HUES48 (cell line): ENCODE measurements at regions not wholly inside any gene's neighbourhood (a gene's known extent, or its start where the extent isn't known, plus 50 kb on each side); places are given as distances from the start of the nearest gene placed in this dataset.
"Not testable (repeated sequence)": the region's sequence is repeated elsewhere in the genome, so short reads cannot be mapped to it uniquely, and the experiment has no call there.

Experiments
- H3K27ac ChIP-seq: one replicate; pipeline ENCODE4 v1.7.0; 2013; ENCODE audit warnings: low read depth, low read length, inconsistent platforms
- H3K27me3 ChIP-seq: 2 replicates; pipeline ENCODE4 v1.6.1; 2013; ENCODE audit warnings: mild to moderate bottlenecking, low read length; ENCODE audit not compliant: control insufficient read depth, insufficient read depth
- H3K36me3 ChIP-seq: 2 replicates; pipeline ENCODE4 v1.6.1; 2013; ENCODE audit warnings: low read length; ENCODE audit not compliant: control insufficient read depth, insufficient read depth
- H3K4me1 ChIP-seq: 2 replicates; pipeline ENCODE4 v1.6.1; 2013; ENCODE audit warnings: mild to moderate bottlenecking, low read length; ENCODE audit not compliant: control insufficient read depth, insufficient read depth
- H3K4me3 ChIP-seq: 2 replicates; pipeline ENCODE4 v1.5.1; 2013; ENCODE audit warnings: mild to moderate bottlenecking, low read depth, low read length
- H3K9ac ChIP-seq: 2 replicates; pipeline ENCODE4 v1.6.1; 2013; ENCODE audit warnings: mild to moderate bottlenecking, low read depth, low read length, moderate library complexity
- H3K9me3 ChIP-seq: 2 replicates; pipeline ENCODE4 v1.6.1; 2013; ENCODE audit warnings: low read length; ENCODE audit not compliant: control insufficient read depth, insufficient read depth

DNA sequence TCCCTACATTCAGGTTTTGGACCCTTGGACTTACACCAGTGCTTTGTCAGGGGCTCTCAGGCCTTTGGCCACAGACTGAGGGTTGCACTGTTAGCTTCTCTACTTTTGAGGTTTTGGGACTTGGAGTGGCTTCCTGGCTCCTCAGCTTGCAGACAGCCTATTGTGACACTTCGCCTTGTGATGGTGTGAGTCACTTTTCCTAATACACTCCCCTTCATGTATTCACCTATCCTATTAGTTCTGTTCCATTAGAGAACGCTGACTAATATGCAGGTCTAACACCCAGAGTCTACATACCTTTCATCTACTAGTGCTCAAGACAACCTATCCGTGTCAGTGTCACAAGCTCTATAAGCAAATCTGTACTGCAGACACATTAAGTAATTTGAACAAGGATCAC is 605.3 kb downstream of the KCNT2 start:
- H3K27ac ChIP-seq: peak overlapping the region; percentile 89
- H3K9me3 ChIP-seq: no peaks in the 10 kb centered on the region
- H3K4me1 ChIP-seq: peaks cover 29% of the 10 kb centered on the region
- no peaks in the 10 kb centered on the region for H3K36me3 ChIP-seq
- no peak overlapping the region for H3K4me3 ChIP-seq
- H3K9ac ChIP-seq: no peak overlapping the region
- H3K27me3 ChIP-seq: no peaks in the 10 kb centered on the region

- not testable (repeated sequence) for H3K9ac ChIP-seq, H3K4me3 ChIP-seq, H3K27me3 ChIP-seq, H3K9me3 ChIP-seq, H3K36me3 ChIP-seq
- Histone ChIP-seq H3K27ac (peak overlapping the region; percentile 89), H3K4me1 (peaks cover 29% of the 10 kb centered on the region)
These were observed 605.9 kb downstream of the KCNT2 start for GRCh38 chr1:196002296-196002695.

DNA sequence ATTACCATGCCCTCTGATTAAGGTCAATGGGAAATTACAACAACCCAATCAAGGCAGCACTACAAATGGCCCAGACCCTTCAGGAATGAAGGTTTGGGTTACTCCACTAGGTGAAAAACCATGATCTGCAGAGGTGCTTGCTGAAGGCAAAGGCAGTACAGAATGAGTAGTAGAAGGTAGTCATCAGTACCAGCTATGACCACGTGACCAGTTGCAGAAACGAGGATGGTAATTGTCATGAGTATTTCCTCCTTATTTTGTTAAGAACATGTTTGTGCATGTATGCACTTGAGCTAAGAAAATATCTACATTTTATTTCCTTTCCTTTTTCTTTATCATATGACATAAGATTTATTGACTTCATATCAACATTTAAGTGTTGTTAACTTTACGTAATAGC is 607.1 kb downstream of the KCNT2 start:
- H3K9me3 ChIP-seq: no peaks in the 10 kb centered on the region
- H3K27me3 ChIP-seq: no peaks in the 10 kb centered on the region
- no peak overlapping the region for H3K27ac ChIP-seq
- no peak overlapping the region for H3K4me3 ChIP-seq
- H3K36me3 ChIP-seq: no peaks in the 10 kb centered on the region
- H3K4me1 ChIP-seq: peaks cover 29% of the 10 kb centered on the region
- no peak overlapping the region for H3K9ac ChIP-seq

- H3K27me3 ChIP-seq: no peaks in the 10 kb centered on the region
- no peak overlapping the region for H3K9ac ChIP-seq
- H3K4me3 ChIP-seq: no peak overlapping the region
- H3K27ac ChIP-seq: no peak overlapping the region
- H3K9me3 ChIP-seq: no peaks in the 10 kb centered on the region
- no peaks in the 10 kb centered on the region for H3K36me3 ChIP-seq
- H3K4me1 ChIP-seq: peaks cover 16% of the 10 kb centered on the region
These were observed 609.2 kb downstream of the KCNT2 start for GRCh38 chr1:195999022-195999421.

DNA sequence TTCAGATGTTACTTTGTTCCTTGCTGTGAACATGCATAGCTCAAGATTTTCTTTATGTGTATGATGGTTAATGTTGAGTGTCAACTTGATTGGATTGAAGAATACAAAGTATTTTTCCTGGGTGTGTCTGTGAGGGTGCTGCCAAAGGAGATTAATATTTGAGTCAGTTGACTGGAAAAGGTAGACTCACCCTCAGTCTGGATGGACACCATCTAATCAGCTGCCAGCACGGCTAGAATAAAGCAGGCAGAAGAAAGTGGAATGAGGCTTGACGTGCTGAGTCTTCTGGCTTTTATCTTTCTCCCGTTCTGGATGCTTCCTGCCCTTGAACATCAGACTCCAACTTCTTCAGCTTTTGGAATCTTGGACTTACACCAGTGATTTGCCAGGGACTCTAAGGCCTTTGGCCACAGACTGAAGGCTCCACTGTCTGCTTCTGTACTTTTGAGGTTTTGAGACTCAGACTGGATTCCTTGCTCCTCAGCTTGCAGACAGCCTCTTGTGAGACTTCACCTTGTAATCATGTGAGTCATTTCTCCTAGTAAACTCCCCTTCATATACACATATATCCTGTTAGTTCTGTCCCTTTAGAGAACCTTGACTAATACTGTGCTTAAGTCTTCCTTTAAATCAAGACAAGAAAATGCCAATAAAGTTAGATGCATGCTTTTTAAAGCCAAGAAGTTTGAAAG is 626.6 kb downstream of the KCNT2 start:
- Histone ChIP-seq H3K4me1 (no peaks in the 10 kb centered on the region), H3K4me3 (no peak overlapping the region), H3K27me3 (no peaks in the 10 kb centered on the region), H3K9ac (no peak overlapping the region), H3K36me3 (no peaks in the 10 kb centered on the region), H3K27ac (no peak overlapping the region), H3K9me3 (no peaks in the 10 kb centered on the region)

DNA sequence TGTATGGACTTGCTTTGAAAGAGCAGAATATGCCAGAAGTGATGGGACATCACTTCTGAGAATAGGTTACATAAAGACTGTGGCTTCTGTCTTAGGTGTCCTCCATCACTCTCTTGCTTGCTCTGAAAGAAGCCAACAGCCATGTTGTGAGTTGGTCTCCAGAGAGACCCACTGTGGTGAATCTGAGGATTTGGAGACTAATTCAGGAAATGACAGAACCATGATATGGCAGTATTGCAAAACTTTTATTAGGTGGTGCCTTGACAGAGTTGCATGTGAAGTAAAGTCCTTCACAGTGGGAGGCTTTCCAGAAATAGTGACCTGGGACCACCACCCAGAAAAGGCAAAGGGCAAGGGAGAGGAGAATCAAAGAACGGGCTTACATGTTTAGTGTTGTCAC is 628.6 kb downstream of the KCNT2 start:
- no peak overlapping the region for H3K4me3 ChIP-seq
- H3K36me3 ChIP-seq: no peaks in the 10 kb centered on the region
- no peaks in the 10 kb centered on the region for H3K9me3 ChIP-seq
- H3K9ac ChIP-seq: no peak overlapping the region
- H3K27me3 ChIP-seq: no peaks in the 10 kb centered on the region
- H3K4me1 ChIP-seq: no peaks in the 10 kb centered on the region
- no peak overlapping the region for H3K27ac ChIP-seq

- Histone ChIP-seq H3K36me3 (no peaks in the 10 kb centered on the region), H3K27me3 (no peaks in the 10 kb centered on the region), H3K4me1 (no peaks in the 10 kb centered on the region), H3K27ac (no peak overlapping the region), H3K9me3 (no peaks in the 10 kb centered on the region), H3K9ac (no peak overlapping the region), H3K4me3 (no peak overlapping the region)
These were observed 634.8 kb downstream of the KCNT2 start for GRCh38 chr1:195973311-195973904.

DNA sequence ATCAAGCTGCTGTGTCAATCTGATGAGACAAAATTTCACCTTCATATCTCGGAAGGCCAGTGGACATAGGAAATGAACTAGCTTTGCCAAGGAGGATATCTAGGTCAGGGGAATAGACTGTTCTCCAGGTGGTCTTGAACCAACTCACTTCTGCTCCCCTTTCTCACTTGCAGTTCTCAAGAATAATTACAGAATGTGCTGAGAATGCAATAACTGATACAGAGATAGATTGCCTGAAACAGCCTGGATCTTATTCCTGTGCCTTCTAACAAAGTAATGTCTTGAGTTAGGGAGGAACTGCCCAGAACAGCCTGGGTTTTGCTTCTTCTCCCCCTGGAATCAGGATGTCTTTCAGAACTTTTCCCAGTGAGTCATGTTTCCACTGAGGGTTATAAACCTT is 636.7 kb downstream of the KCNT2 start:
- Histone ChIP-seq H3K9ac (no peak overlapping the region), H3K27me3 (no peaks in the 10 kb centered on the region), H3K27ac (no peak overlapping the region), H3K36me3 (no peaks in the 10 kb centered on the region), H3K4me1 (no peaks in the 10 kb centered on the region), H3K4me3 (no peak overlapping the region), H3K9me3 (no peaks in the 10 kb centered on the region)

- H3K27me3 ChIP-seq: no peaks in the 10 kb centered on the region
- H3K4me1 ChIP-seq: no peaks in the 10 kb centered on the region
- H3K27ac ChIP-seq: no peak overlapping the region
- H3K36me3 ChIP-seq: no peaks in the 10 kb centered on the region
- H3K4me3 ChIP-seq: no peak overlapping the region
- no peaks in the 10 kb centered on the region for H3K9me3 ChIP-seq
- no peak overlapping the region for H3K9ac ChIP-seq
These were observed 638.0 kb downstream of the KCNT2 start for GRCh38 chr1:195970209-195970608.

GRCh38 chr1:195965475-195965874 is 642.8 kb downstream of the KCNT2 start:
- H3K4me1 ChIP-seq: no peaks in the 10 kb centered on the region; the same call in 1 of the 2 replicates
- no peak overlapping the region for H3K4me3 ChIP-seq
- no peaks in the 10 kb centered on the region for H3K36me3 ChIP-seq
- no peaks in the 10 kb centered on the region for H3K27me3 ChIP-seq
- no peak overlapping the region for H3K27ac ChIP-seq
- no peaks in the 10 kb centered on the region for H3K9me3 ChIP-seq
- H3K9ac ChIP-seq: no peak overlapping the region

DNA sequence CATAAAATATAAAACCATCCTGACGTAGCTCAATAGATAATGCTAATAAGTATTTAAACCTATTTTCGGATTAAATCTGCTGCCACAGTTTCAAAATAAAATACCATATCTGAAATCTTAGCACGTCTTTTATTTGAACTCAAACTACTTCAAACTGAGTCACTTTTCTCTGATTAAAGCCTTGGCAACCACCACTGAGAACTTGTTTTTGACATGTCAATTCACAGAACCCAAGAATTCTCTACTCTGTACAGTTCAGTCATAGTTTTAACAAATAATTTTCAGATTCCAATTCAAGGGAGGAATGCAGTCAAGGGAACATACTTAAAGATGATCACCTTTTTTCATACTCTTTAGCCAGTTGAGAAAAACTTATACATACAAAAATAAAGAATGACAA is 643.2 kb downstream of the KCNT2 start:
- Histone ChIP-seq H3K9me3 (no peaks in the 10 kb centered on the region), H3K36me3 (no peaks in the 10 kb centered on the region), H3K27ac (no peak overlapping the region), H3K27me3 (no peaks in the 10 kb centered on the region), H3K9ac (no peak overlapping the region), H3K4me3 (no peak overlapping the region), H3K4me1 (no peaks in the 10 kb centered on the region; the same call in 1 of the 2 replicates)
